H9 (cell line): ENCODE measurements at regions not wholly inside any gene's neighbourhood (a gene's known extent, or its start where the extent isn't known, plus 50 kb on each side); places are given as distances from the start of the nearest gene placed in this dataset.

Experiments
- DNase-seq: peaks from one replicate; pipeline ENCODE4 v3.0.0-alpha.2; 2017
- H2AFZ ChIP-seq: one replicate; pipeline ENCODE4 v1.6.1; 2013; ENCODE audit warnings: mild to moderate bottlenecking, low read length, control low read depth, moderate library complexity
- H2AK5ac ChIP-seq: 2 replicates; pipeline ENCODE4 v1.6.1; 2013; ENCODE audit warnings: low read length, control low read depth, mixed read lengths; ENCODE audit not compliant: insufficient read length
- H2BK120ac ChIP-seq: one replicate; pipeline ENCODE4 v1.6.1; 2013; ENCODE audit warnings: low read depth, mild to moderate bottlenecking, low read length, control low read depth, inconsistent platforms; ENCODE audit not compliant: poor library complexity, severe bottlenecking
- H2BK12ac ChIP-seq: 2 replicates; pipeline ENCODE4 v1.6.1; 2013; ENCODE audit warnings: low read length, control low read depth, mixed read lengths, low read depth; ENCODE audit not compliant: insufficient read length
- H2BK15ac ChIP-seq: 2 replicates; pipeline ENCODE4 v1.6.1; 2013; ENCODE audit warnings: low read depth, low read length, control low read depth
- H2BK20ac ChIP-seq: one replicate; pipeline ENCODE4 v1.6.1; 2013; ENCODE audit warnings: low read depth, mild to moderate bottlenecking, low read length, control low read depth, inconsistent platforms; ENCODE audit not compliant: poor library complexity, severe bottlenecking
- H2BK5ac ChIP-seq: 2 replicates; pipeline ENCODE4 v1.6.1; 2013; ENCODE audit warnings: low read length, control low read depth, mixed read lengths; ENCODE audit not compliant: insufficient read length
- H3K14ac ChIP-seq: 2 replicates; pipeline ENCODE4 v1.6.1; 2013; ENCODE audit warnings: low read length, control low read depth; ENCODE audit not compliant: insufficient read depth
- H3K18ac ChIP-seq: 2 replicates; pipeline ENCODE4 v1.6.1; 2013; ENCODE audit warnings: low read depth, mild to moderate bottlenecking, mixed read lengths, low read length, control low read depth; ENCODE audit not compliant: insufficient read length
- H3K23ac ChIP-seq: 2 replicates; pipeline ENCODE4 v1.6.1; 2013; ENCODE audit warnings: low read length, control low read depth, mixed read lengths, low read depth; ENCODE audit not compliant: insufficient read length
- H3K23me2 ChIP-seq: 2 replicates; pipeline ENCODE4 v1.6.1; 2013; ENCODE audit warnings: low read depth, mild to moderate bottlenecking, mixed read lengths, low read length, control low read depth; ENCODE audit not compliant: insufficient read length, poor library complexity, severe bottlenecking
- H3K27ac ChIP-seq: 2 replicates; pipeline ENCODE4 v1.5.1; 2013; ENCODE audit warnings: low read length, control low read depth, mixed read lengths, low read depth; ENCODE audit not compliant: insufficient read length
- H3K27me3 ChIP-seq: 2 replicates; pipeline ENCODE4 v1.6.1; 2013; ENCODE audit warnings: low read length, control low read depth, inconsistent platforms; ENCODE audit not compliant: insufficient read depth
- H3K4ac ChIP-seq: 2 replicates; pipeline ENCODE4 v1.6.1; 2013; ENCODE audit warnings: low read depth, mild to moderate bottlenecking, control low read depth, inconsistent platforms, low read length, moderate library complexity
- H3K4me1 ChIP-seq: 2 replicates; pipeline ENCODE4 v1.6.1; 2013; ENCODE audit warnings: low read length, control low read depth, inconsistent platforms; ENCODE audit not compliant: insufficient read depth
- H3K4me2 ChIP-seq: 2 replicates; pipeline ENCODE4 v1.6.1; 2013; ENCODE audit warnings: low read length, control low read depth, mixed read lengths; ENCODE audit not compliant: insufficient read length, insufficient read depth
- H3K56ac ChIP-seq: 2 replicates; pipeline ENCODE4 v1.6.1; 2013; ENCODE audit warnings: low read depth, mild to moderate bottlenecking, mixed read lengths, low read length, control low read depth; ENCODE audit not compliant: insufficient read length
- H3K79me1 ChIP-seq: 2 replicates; pipeline ENCODE4 v1.6.1; 2013; ENCODE audit warnings: low read depth, mild to moderate bottlenecking, moderate library complexity, low read length, control low read depth, inconsistent platforms; ENCODE audit not compliant: insufficient read depth, poor library complexity, severe bottlenecking
- H3K79me2 ChIP-seq: 2 replicates; pipeline ENCODE4 v1.6.1; 2013; ENCODE audit warnings: low read length, control low read depth, inconsistent platforms; ENCODE audit not compliant: insufficient read depth
- H3K9ac ChIP-seq: 2 replicates; pipeline ENCODE4 v1.6.1; 2013; ENCODE audit warnings: low read length, control low read depth, mixed read lengths; ENCODE audit not compliant: insufficient read length; ENCODE audit errors: extremely low read depth
- H3K9me3 ChIP-seq: one replicate; pipeline ENCODE4 v1.6.1; 2013; ENCODE audit warnings: low read depth, low read length, inconsistent platforms; ENCODE audit not compliant: control insufficient read depth
- H3T11ph ChIP-seq: one replicate; pipeline ENCODE4 v1.6.1; 2013; ENCODE audit warnings: mild to moderate bottlenecking, low read length, control low read depth, inconsistent platforms
- H4K20me1 ChIP-seq: one replicate; pipeline ENCODE4 v1.6.1; 2013; ENCODE audit not compliant: control insufficient read depth, insufficient read length, insufficient read depth
- H4K5ac ChIP-seq: 2 replicates; pipeline ENCODE4 v1.6.1; 2013; ENCODE audit warnings: low read depth, mild to moderate bottlenecking, mixed read lengths, low read length, control low read depth; ENCODE audit not compliant: insufficient read length
- H4K8ac ChIP-seq: replicated peaks from 2 replicates; pipeline ENCODE4 v1.6.1; 2013; ENCODE audit warnings: low read length, control low read depth, mixed read lengths, low read depth; ENCODE audit not compliant: insufficient read length
- H4K91ac ChIP-seq: 2 replicates; pipeline ENCODE4 v1.6.1; 2013; ENCODE audit warnings: low read depth, mild to moderate bottlenecking, moderate library complexity, mixed read lengths, low read length, control low read depth; ENCODE audit not compliant: insufficient read length
- H3K27ac Mint-ChIP-seq, 3 experiments: 2 replicates in 2 of 3; 3 replicates in 1 of 3; pipeline ENCODE4 v1.8.0; 2020 to 2021; ENCODE audit warnings: mixed read lengths in 3 of 3, mild to moderate bottlenecking in 1 of 3, moderate library complexity in 1 of 3
- H3K27me3 Mint-ChIP-seq: 2 replicates; pipeline ENCODE4 v1.8.0; 2021; ENCODE audit warnings: low read depth, mild to moderate bottlenecking, moderate library complexity, mixed read lengths
- H3K36me3 Mint-ChIP-seq, 3 experiments: 2 replicates in 2 of 3; 3 replicates in 1 of 3; pipeline ENCODE4 v1.8.0; 2020 to 2021; ENCODE audit warnings: low read depth in 3 of 3, mixed read lengths in 3 of 3; ENCODE audit not compliant: insufficient read depth in 1 of 3
- H3K4me1 Mint-ChIP-seq, 2 experiments: 2 replicates each; pipeline ENCODE4 v1.8.0; 2020; ENCODE audit warnings: mixed read lengths in 2 of 2
- H3K4me3 Mint-ChIP-seq, 2 experiments: 2 replicates in 1 of 2; 3 replicates in 1 of 2; pipeline ENCODE4 v1.8.0; 2020 to 2021; ENCODE audit warnings: mild to moderate bottlenecking in 2 of 2, mixed read lengths in 2 of 2, moderate library complexity in 1 of 2
- H3K9me3 Mint-ChIP-seq, 2 experiments: 2 replicates in 1 of 2; 3 replicates in 1 of 2; pipeline ENCODE4 v1.8.0; 2020; ENCODE audit warnings: mild to moderate bottlenecking in 2 of 2, mixed read lengths in 2 of 2, moderate library complexity in 1 of 2
- WGBS: extraction: QIAGEN DNeasy Blood & Tissue Kit; methylation state at CpG from one replicate; pipeline ENCODE4 v1.1.7; 2013; ENCODE audit warnings: missing lambda C conversion rate, low lambda C conversion rate, mixed read lengths; ENCODE audit not compliant: insufficient read length; ENCODE audit errors: extremely low coverage; 5-methylcytosine and 5-hydroxymethylcytosine counted together
- TF ChIP-seq, protein P1 (sequence below): fragments of 200-600 bp; sonication (generic); conservative IDR thresholded peaks from 3 replicates; pipeline ENCODE4 v1.8.0; 2021; ENCODE audit warnings: antibody characterized with exemption, mild to moderate bottlenecking

DNA sequence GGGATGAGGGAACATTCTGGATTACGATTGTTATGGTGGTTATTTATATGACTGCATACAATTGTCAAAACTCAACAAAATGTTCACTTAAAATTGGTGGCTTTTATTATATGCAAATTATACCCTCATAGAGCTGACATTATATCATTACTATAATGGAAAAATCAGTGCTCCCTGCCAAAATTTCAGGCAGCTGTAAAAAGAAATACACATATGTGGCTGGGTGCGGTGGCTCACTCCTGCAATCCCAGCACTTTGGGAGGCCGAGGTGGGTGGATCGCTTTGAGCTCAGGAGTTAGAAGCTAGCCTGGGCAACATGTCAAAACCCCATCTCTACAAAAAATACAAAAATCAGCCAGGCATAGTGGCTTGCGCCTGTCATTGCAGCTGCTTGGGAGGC lies 75.8 kb upstream of the SULF2 start:
- no peaks in the 10 kb centered on the region for H3K9me3 ChIP-seq
- H3K4me2 ChIP-seq = no peak overlapping the region
- no peaks in the 10 kb centered on the region for H3K79me2 ChIP-seq
- Mint-ChIP-seq H3K36me3 (peaks cover 0 to 6% (median 4%) of the 10 kb centered on the region in 3 experiments; a peak in 3 of 7 replicates), H3K27ac (no peak overlapping the region), H3K4me1 (peaks cover 12 to 16% of the 10 kb centered on the region in 2 experiments), H3K4me3 (no peak overlapping the region), H3K9me3 (peaks cover 5 to 16% of the 10 kb centered on the region in 2 experiments), H3K27me3 (peaks cover 2% of the 10 kb centered on the region)
- no peak overlapping the region for H3K18ac ChIP-seq
- no peak overlapping the region for H3K14ac ChIP-seq
- no peaks in the 10 kb centered on the region for H3K23me2 ChIP-seq
- no peaks in the 10 kb centered on the region for H3K27me3 ChIP-seq
- no peaks in the 10 kb centered on the region for H3K4me1 ChIP-seq
- H3K4ac ChIP-seq = no peak overlapping the region
- no peak for DNase-seq
- no peaks in the 10 kb centered on the region for H4K20me1 ChIP-seq
- H2BK12ac ChIP-seq = no peak overlapping the region
- H4K5ac ChIP-seq = no peak overlapping the region
- no peak overlapping the region for H2BK15ac ChIP-seq
- TF ChIP-seq, protein P1, sequence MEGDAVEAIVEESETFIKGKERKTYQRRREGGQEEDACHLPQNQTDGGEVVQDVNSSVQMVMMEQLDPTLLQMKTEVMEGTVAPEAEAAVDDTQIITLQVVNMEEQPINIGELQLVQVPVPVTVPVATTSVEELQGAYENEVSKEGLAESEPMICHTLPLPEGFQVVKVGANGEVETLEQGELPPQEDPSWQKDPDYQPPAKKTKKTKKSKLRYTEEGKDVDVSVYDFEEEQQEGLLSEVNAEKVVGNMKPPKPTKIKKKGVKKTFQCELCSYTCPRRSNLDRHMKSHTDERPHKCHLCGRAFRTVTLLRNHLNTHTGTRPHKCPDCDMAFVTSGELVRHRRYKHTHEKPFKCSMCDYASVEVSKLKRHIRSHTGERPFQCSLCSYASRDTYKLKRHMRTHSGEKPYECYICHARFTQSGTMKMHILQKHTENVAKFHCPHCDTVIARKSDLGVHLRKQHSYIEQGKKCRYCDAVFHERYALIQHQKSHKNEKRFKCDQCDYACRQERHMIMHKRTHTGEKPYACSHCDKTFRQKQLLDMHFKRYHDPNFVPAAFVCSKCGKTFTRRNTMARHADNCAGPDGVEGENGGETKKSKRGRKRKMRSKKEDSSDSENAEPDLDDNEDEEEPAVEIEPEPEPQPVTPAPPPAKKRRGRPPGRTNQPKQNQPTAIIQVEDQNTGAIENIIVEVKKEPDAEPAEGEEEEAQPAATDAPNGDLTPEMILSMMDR = no peak
- H3T11ph ChIP-seq = no peak overlapping the region
- H3K27ac ChIP-seq = no peak overlapping the region
- no peak overlapping the region for H3K23ac ChIP-seq
- H2BK5ac ChIP-seq = no peak overlapping the region
- H4K8ac ChIP-seq = no peak overlapping the region
- no peaks in the 10 kb centered on the region for H3K79me1 ChIP-seq
- WGBS = no CpG with 5 or more reads among the region's 5 CpGs
- H3K56ac ChIP-seq = no peak overlapping the region
- no peak overlapping the region for H2AK5ac ChIP-seq
- no peak overlapping the region for H2BK20ac ChIP-seq
- H3K9ac ChIP-seq = no peak overlapping the region
- no peak overlapping the region for H2AFZ ChIP-seq
- no peak overlapping the region for H4K91ac ChIP-seq
- H2BK120ac ChIP-seq = no peak overlapping the region
